ENCODE measurements at regions not wholly inside any gene's neighbourhood (a gene's known extent, or its start where the extent isn't known, plus 50 kb on each side); places are given as distances from the start of the nearest gene placed in this dataset.

DNA sequence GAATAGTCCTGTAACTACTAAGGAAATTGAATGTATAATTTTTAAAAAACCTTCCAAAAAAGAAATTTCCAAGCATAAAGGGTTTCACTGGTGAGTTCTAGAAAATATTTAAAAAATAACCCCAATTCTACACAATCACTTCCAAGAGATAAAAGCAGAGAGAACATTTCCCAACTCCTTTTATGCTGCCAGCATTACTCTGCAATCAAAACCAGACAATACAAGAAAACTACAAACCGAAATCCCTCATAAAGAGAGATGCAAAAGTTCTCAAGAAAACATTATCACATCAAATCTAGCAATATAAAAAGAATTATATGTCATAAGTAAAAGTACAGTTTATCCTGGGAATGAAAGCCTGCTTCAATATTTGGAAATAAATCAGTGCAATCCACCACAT, 84.8 kb downstream of the OAT start:
- TF ChIP-seq, protein P1, sequence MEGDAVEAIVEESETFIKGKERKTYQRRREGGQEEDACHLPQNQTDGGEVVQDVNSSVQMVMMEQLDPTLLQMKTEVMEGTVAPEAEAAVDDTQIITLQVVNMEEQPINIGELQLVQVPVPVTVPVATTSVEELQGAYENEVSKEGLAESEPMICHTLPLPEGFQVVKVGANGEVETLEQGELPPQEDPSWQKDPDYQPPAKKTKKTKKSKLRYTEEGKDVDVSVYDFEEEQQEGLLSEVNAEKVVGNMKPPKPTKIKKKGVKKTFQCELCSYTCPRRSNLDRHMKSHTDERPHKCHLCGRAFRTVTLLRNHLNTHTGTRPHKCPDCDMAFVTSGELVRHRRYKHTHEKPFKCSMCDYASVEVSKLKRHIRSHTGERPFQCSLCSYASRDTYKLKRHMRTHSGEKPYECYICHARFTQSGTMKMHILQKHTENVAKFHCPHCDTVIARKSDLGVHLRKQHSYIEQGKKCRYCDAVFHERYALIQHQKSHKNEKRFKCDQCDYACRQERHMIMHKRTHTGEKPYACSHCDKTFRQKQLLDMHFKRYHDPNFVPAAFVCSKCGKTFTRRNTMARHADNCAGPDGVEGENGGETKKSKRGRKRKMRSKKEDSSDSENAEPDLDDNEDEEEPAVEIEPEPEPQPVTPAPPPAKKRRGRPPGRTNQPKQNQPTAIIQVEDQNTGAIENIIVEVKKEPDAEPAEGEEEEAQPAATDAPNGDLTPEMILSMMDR (IDR thresholded peaks at IDR 0.05; ENCODE audit: unreplicated experiment): no peak
- no peak for DNase-seq
- peaks cover 3% of the 10 kb centered on the region for H3K9me3 Mint-ChIP-seq (ENCODE audit: low read depth, unreplicated experiment)
- no TSS peak for BruUV-seq (replicated peaks)
- CTCF ChIA-PET: no interaction called here
- intact Hi-C loops (cut with micrococcal nuclease; ENCODE audit: unreplicated experiment): no loop called here
- peaks cover 38% of the 10 kb centered on the region for H3K27me3 Mint-ChIP-seq (ENCODE audit: unreplicated experiment)
- peaks cover 10% of the 10 kb centered on the region for H3K4me1 Mint-ChIP-seq (ENCODE audit: low read depth, unreplicated experiment)
- H3K27ac Mint-ChIP-seq (ENCODE audit: unreplicated experiment): no peak overlapping the region
- no peak overlapping the region for H3K4me3 Mint-ChIP-seq (ENCODE audit: low read depth, unreplicated experiment)
- no peaks in the 10 kb centered on the region for H3K36me3 Mint-ChIP-seq (ENCODE audit: insufficient read depth, unreplicated experiment)

DNA sequence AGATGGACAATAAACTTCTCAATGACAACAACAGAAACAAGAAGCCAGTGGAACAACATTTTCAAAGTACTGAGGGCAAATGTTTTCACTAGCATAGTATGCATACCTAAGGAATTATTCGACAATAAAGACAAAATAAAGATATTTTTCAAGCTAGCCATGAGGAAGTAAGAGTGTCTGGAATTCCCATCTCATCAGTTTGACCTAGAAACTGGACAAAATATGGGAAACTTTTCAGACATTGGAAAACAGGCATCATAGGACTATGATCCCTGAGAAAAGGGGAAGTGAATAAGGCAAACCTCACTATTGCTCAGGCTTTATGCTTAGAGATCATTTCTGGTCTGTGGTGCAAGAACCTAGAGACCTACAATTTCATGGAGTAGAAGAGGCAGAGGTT, 86.3 kb downstream of the OAT start:
- BruUV-seq (replicated peaks): no TSS peak
- CTCF ChIA-PET: no interaction called here
- Mint-ChIP-seq H3K9me3 (ENCODE audit: low read depth, unreplicated experiment) (peaks cover 3% of the 10 kb centered on the region), H3K27ac (ENCODE audit: unreplicated experiment) (no peak overlapping the region), H3K36me3 (ENCODE audit: insufficient read depth, unreplicated experiment) (no peaks in the 10 kb centered on the region), H3K27me3 (ENCODE audit: unreplicated experiment) (peaks cover 49% of the 10 kb centered on the region), H3K4me3 (ENCODE audit: low read depth, unreplicated experiment) (no peak overlapping the region), H3K4me1 (ENCODE audit: low read depth, unreplicated experiment) (peaks cover 10% of the 10 kb centered on the region)
- TF ChIP-seq, protein P1 (IDR thresholded peaks at IDR 0.05; ENCODE audit: unreplicated experiment): no peak
- intact Hi-C loops (cut with micrococcal nuclease; ENCODE audit: unreplicated experiment): no loop called here
- DNase-seq: no peak

DNA sequence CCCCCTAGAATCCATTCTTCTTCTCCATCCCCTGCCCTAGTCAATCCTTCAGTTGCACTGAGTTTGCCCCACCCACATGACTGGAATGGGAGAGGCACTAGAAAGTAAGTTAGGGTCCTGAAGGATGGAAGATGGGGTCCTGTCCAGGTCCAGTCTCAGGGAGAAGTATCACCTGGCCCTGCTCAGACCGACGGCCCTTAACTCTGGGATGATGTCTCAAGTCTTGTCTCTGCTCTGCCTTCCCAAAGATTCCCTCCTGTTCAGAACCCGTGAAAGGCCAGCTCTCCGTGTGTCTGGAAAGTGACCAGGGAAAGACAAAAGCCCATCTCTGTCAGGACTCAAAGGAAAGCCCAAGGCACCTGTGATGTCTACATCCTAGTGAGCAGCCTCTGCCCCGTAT, 88.8 kb downstream of the OAT start:
- BruUV-seq (replicated peaks): no TSS peak
- no peaks in the 10 kb centered on the region for H3K36me3 Mint-ChIP-seq (ENCODE audit: insufficient read depth, unreplicated experiment)
- CTCF ChIA-PET: no interaction called here
- peaks cover 3% of the 10 kb centered on the region for H3K9me3 Mint-ChIP-seq (ENCODE audit: low read depth, unreplicated experiment)
- H3K4me1 Mint-ChIP-seq (ENCODE audit: low read depth, unreplicated experiment): peaks cover 10% of the 10 kb centered on the region
- no peak overlapping the region for H3K4me3 Mint-ChIP-seq (ENCODE audit: low read depth, unreplicated experiment)
- TF ChIP-seq, protein P1 (IDR thresholded peaks at IDR 0.05; ENCODE audit: unreplicated experiment): no peak
- H3K27me3 Mint-ChIP-seq (ENCODE audit: unreplicated experiment): peaks cover 73% of the 10 kb centered on the region
- no peak overlapping the region for H3K27ac Mint-ChIP-seq (ENCODE audit: unreplicated experiment)
- intact Hi-C loops (cut with micrococcal nuclease; ENCODE audit: unreplicated experiment): no loop called here
- no peak for DNase-seq

DNA sequence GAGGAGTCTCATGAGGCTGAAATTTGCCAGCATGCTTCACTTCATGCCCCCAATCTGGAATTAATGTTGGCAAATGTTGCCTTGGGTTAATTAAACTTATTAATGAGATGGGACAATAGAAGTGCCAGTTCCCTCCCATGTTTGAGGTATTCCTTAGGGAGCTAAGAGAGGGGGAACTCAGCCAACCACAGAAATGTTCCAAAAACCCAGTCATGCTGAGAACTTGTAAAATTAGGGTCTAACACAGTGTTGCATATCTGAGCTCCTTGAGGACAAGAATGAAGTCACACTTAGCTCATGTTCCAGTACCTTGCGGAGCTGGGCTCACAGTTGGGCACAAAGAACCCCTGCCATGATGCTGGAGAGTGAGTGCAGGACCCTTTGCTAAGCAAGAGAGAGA, 89.4 kb downstream of the OAT start:
- Mint-ChIP-seq H3K4me1 (ENCODE audit: low read depth, unreplicated experiment) (peaks cover 10% of the 10 kb centered on the region), H3K27me3 (ENCODE audit: unreplicated experiment) (peaks cover 79% of the 10 kb centered on the region), H3K27ac (ENCODE audit: unreplicated experiment) (no peak overlapping the region), H3K36me3 (ENCODE audit: insufficient read depth, unreplicated experiment) (no peaks in the 10 kb centered on the region), H3K9me3 (ENCODE audit: low read depth, unreplicated experiment) (peaks cover 3% of the 10 kb centered on the region), H3K4me3 (ENCODE audit: low read depth, unreplicated experiment) (no peak overlapping the region)
- DNase-seq: no peak
- intact Hi-C loops (cut with micrococcal nuclease; ENCODE audit: unreplicated experiment): no loop called here
- TF ChIP-seq, protein P1 (IDR thresholded peaks at IDR 0.05; ENCODE audit: unreplicated experiment): no peak
- BruUV-seq (replicated peaks): no TSS peak
- CTCF ChIA-PET: no interaction called here

Data from Calu3 (cell line).